ENCODE measurements at regions not wholly inside any gene's neighbourhood (a gene's known extent, or its start where the extent isn't known, plus 50 kb on each side); places are given as distances from the start of the nearest gene placed in this dataset.

DNA sequence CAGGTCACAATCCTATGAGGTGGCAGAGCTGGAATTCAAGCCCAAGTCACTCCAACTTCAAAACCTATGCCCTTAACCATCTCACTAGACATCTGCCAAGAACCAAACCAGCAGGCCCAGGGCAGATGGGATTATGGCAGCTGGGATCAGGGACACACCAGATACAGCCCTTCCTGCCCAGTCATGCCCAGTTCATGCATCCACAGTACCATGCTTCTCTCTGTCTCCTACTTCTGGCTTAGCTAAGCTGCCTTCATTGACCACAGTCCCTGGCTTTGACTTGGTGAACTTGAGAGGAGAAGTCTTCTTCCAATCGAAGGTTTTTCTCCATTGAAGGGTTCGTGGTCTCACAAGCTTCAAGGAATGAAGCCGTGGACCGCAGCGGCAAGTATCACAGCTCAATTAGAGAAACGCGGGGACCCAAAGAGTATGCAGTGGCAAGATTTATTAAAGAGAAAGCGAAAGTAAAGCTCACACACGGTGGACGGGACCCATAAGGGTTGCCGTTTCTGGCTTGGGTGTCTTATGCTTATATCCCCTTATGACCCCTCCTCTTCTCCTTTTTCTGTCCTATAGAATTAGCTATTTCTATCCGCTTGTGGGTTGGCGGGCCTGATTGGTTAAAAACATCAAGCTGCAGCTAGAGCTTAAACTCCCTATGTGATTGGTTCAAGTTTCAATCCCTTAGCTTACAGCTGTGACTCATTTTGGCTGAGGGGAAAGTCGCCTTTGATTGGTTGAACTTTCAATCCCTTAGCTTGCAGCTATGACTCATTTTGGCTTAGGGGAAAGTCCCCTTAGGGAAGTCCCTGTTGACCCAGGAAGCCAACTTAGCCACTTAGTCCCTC lies 101.2 kb downstream of the TRIM36 start:
- no peaks in the 10 kb centered on the region for H4K20me1 ChIP-seq (ENCODE audit: control insufficient read depth, insufficient read depth)
- H3K9me3 ChIP-seq (replicated peaks; ENCODE audit: control insufficient read depth, insufficient read depth, low read length): peaks cover 10% of the 10 kb centered on the region
- no peaks in the 10 kb centered on the region for H3K27me3 ChIP-seq (replicated peaks in 1 of 2; ENCODE audit: control insufficient read depth in 2 of 2, insufficient read depth in 2 of 2, low read length in 1 of 2)
- H3K4me1 ChIP-seq (ENCODE audit: control insufficient read depth, insufficient read depth, low read length): no peaks in the 10 kb centered on the region
- ChIA-PET POLR2A (no interaction called here), SMC1A (ENCODE audit: uncharacterized antibody, unreplicated experiment) (interaction anchor here (0.6 to 1.5 kb wide), 7 partner anchors 37 to 760 kb away, joined by 3 to 6 read pairs (median 3); no protein-coding TSS in a partner anchor), RAD21 (ENCODE audit: unreplicated experiment) (interaction anchor here (0.7 to 1.8 kb wide), 5 partner anchors 28 to 1386 kb away, joined by 3 to 5 read pairs (median 4); no protein-coding TSS in a partner anchor), CTCF (interaction anchor here (0.7 to 3.1 kb wide), 13 partner anchors 13 to 1457 kb away, joined by 3 to 15 read pairs (median 4); no protein-coding TSS in a partner anchor)
- no peaks in the 10 kb centered on the region for H3K79me2 ChIP-seq (ENCODE audit: control insufficient read depth, insufficient read depth, low read length)
- ATAC-seq (peak; percentile 92), FAIRE-seq (no peak), DNase-seq (ENCODE audit: low read depth, low spot score) (peak; percentile 57)
- no peak overlapping the region for H3K9ac ChIP-seq (ENCODE audit: control insufficient read depth, insufficient read depth, low read length)
- in situ Hi-C loops (cut with MboI): no loop called here
- no peak overlapping the region for H3K4me2 ChIP-seq (ENCODE audit: control insufficient read depth, insufficient read depth)
- H3K36me3 ChIP-seq (ENCODE audit: control insufficient read depth in 2 of 2, insufficient read depth in 2 of 2, low read length in 1 of 2): no peaks in the 10 kb centered on the region
- no peak overlapping the region; the same call in 1 of the 2 replicates for H3K27ac ChIP-seq (ENCODE audit: control insufficient read depth, insufficient read depth)
- intact Hi-C loops (cut with micrococcal nuclease; ENCODE audit: unreplicated experiment): loop anchor here (5.0 kb wide), 1 partner anchor 616 kb away; no protein-coding TSS in a partner anchor
- WGBS (ENCODE audit: insufficient coverage, insufficient replicate concordance, low lambda C conversion rate, missing lambda C conversion rate): 76% methylated on average over 14 of the region's 14 CpGs
- H2AFZ ChIP-seq (ENCODE audit: control insufficient read depth, low read depth, low read length): no peak overlapping the region
- no TSS peak for BruUV-seq (replicated peaks)
- no peak overlapping the region for H3K4me3 ChIP-seq
- TF ChIP-seq BHLHE40 (IDR thresholded peaks at IDR 0.05; ENCODE audit: borderline replicate concordance in 1 of 2, low read depth in 2 of 2, low read length in 1 of 2): 0 out of 4 replicates have a peak, but pooled peaks of 1 of the 2 experiments have one; percentile 9
- TF ChIP-seq, protein P1, sequence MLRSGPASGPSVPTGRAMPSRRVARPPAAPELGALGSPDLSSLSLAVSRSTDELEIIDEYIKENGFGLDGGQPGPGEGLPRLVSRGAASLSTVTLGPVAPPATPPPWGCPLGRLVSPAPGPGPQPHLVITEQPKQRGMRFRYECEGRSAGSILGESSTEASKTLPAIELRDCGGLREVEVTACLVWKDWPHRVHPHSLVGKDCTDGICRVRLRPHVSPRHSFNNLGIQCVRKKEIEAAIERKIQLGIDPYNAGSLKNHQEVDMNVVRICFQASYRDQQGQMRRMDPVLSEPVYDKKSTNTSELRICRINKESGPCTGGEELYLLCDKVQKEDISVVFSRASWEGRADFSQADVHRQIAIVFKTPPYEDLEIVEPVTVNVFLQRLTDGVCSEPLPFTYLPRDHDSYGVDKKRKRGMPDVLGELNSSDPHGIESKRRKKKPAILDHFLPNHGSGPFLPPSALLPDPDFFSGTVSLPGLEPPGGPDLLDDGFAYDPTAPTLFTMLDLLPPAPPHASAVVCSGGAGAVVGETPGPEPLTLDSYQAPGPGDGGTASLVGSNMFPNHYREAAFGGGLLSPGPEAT (IDR thresholded peaks at IDR 0.05; ENCODE audit: low read depth): peak; percentile 91; the same call in 1 of the 2 replicates
- no peak for TF ChIP-seq JUND (IDR thresholded peaks at IDR 0.05; ENCODE audit: low read depth, low read length)
- TF ChIP-seq MTA2 (IDR thresholded peaks at IDR 0.05; ENCODE audit: low read depth): peak; percentile 41; the same call in 1 of the 2 replicates
- 0 out of 4 replicates have a peak, but pooled peaks of 1 of the 2 experiments have one; percentile 26 for TF ChIP-seq EP300 (IDR thresholded peaks at IDR 0.05; ENCODE audit: borderline replicate concordance in 1 of 2, control insufficient read depth in 1 of 2, low read depth in 2 of 2, low read length in 2 of 2)
- TF ChIP-seq POLR2AphosphoS5 (IDR thresholded peaks at IDR 0.05; ENCODE audit: low read length): no peak
- TF ChIP-seq JUNB (IDR thresholded peaks at IDR 0.05): peak; percentile 68
- TF ChIP-seq ESRRA (IDR thresholded peaks at IDR 0.05; ENCODE audit: low read length): no peak
- peak; percentile 51; the same call in 1 of the 2 replicates for TF ChIP-seq CREB1 (IDR thresholded peaks at IDR 0.05; ENCODE audit: low read depth)
- 0 out of 2 replicates have a peak, but pooled peaks have one; percentile 24 for TF ChIP-seq FOXM1 (IDR thresholded peaks at IDR 0.05; ENCODE audit: low read depth, low read length)
- peak; percentile 62 for TF ChIP-seq RELA (IDR thresholded peaks at IDR 0.05; ENCODE audit: borderline replicate concordance, partially characterized antibody)
- TF ChIP-seq IRF4 (IDR thresholded peaks at IDR 0.05; ENCODE audit: low read depth, low read length): 0 out of 2 replicates have a peak, but pooled peaks have one; percentile 68
- peak; percentile 67 for TF ChIP-seq RUNX3 (IDR thresholded peaks at IDR 0.05; ENCODE audit: low read length)
- TF ChIP-seq SP1 (IDR thresholded peaks at IDR 0.05; ENCODE audit: low read depth, low read length): peak; percentile 52
- TF ChIP-seq POLR2AphosphoS2 (IDR thresholded peaks at IDR 0.05; ENCODE audit: low read depth, low read length): no peak
- TF ChIP-seq RCOR1 (conservative IDR thresholded peaks at IDR 0.05; ENCODE audit: low read depth, low read length): no peak
- no peak for TF ChIP-seq E2F4 (IDR thresholded peaks at IDR 0.05; ENCODE audit: low read depth, low read length)
- no peak for TF ChIP-seq ZNF24 (IDR thresholded peaks at IDR 0.05)
- TF ChIP-seq NFYB (IDR thresholded peaks at IDR 0.05; ENCODE audit: insufficient read depth, low read depth, low read length): peak; percentile 60; the same call in 1 of the 2 replicates
- 0 out of 2 replicates have a peak, but pooled peaks have one; percentile 30 for TF ChIP-seq NBN (IDR thresholded peaks at IDR 0.05)
- TF ChIP-seq POLR2A (IDR thresholded peaks at IDR 0.05; ENCODE audit: low read depth, low read length): no peak
